Smooth muscle cell (in vitro differentiated cells): ENCODE measurements at regions not wholly inside any gene's neighbourhood (a gene's known extent, or its start where the extent isn't known, plus 50 kb on each side); places are given as distances from the start of the nearest gene placed in this dataset.

Experiments
- DNase-seq: peaks from one replicate; lab custom pipeline; 2025; ENCODE audit not compliant: unreplicated experiment; lab: John Stamatoyannopoulos, UW
- H2AFZ ChIP-seq: fragments of 200-600 bp; sonication (generic); 2 replicates; pipeline ENCODE4 v1.6.0; 2016; ENCODE audit warnings: antibody characterized with exemption, low read depth, mild to moderate bottlenecking
- H3F3A ChIP-seq: fragments of 200-600 bp; sonication (generic); 2 replicates; pipeline ENCODE4 v1.6.0; 2017; ENCODE audit warnings: antibody characterized with exemption, low read depth
- H3K27ac ChIP-seq: fragments of 200-600 bp; sonication (generic); 2 replicates; pipeline ENCODE4 v1.5.1; 2016; ENCODE audit warnings: low read depth, mild to moderate bottlenecking
- H3K27me3 ChIP-seq: fragments of 200-600 bp; sonication (generic); 2 replicates; pipeline ENCODE4 v1.6.1; 2016; ENCODE audit warnings: low read depth, mild to moderate bottlenecking
- H3K36me3 ChIP-seq: fragments of 200-600 bp; sonication (generic); 2 replicates; pipeline ENCODE4 v1.5.1; 2016; ENCODE audit warnings: low read depth
- H3K4me1 ChIP-seq: fragments of 200-600 bp; sonication (generic); 2 replicates; pipeline ENCODE4 v1.5.1; 2016; ENCODE audit warnings: low read depth
- H3K4me2 ChIP-seq: fragments of 200-600 bp; sonication (generic); 2 replicates; pipeline ENCODE4 v1.6.0; 2016; ENCODE audit warnings: mild to moderate bottlenecking
- H3K4me3 ChIP-seq: fragments of 200-600 bp; sonication (generic); 2 replicates; pipeline ENCODE4 v1.5.1; 2016; ENCODE audit warnings: mild to moderate bottlenecking
- H3K79me2 ChIP-seq: fragments of 200-600 bp; sonication (generic); 2 replicates; pipeline ENCODE4 v1.6.0; 2016; ENCODE audit warnings: low read depth, mild to moderate bottlenecking
- H3K9ac ChIP-seq: fragments of 200-600 bp; sonication (generic); 2 replicates; pipeline ENCODE4 v1.6.0; 2016; ENCODE audit warnings: low read depth
- H3K9me3 ChIP-seq: fragments of 200-600 bp; sonication (generic); replicated peaks from 2 replicates; pipeline ENCODE4 v1.5.1; 2016; ENCODE audit warnings: low read depth
- H4K20me1 ChIP-seq: fragments of 200-600 bp; sonication (generic); 2 replicates; pipeline ENCODE4 v1.6.0; 2016; ENCODE audit warnings: low read depth
- WGBS: methylation state at CpG from one replicate; pipeline ENCODE4 v1.1.7; 2016; ENCODE audit warnings: low lambda C conversion rate; 5-methylcytosine and 5-hydroxymethylcytosine counted together
- TF ChIP-seq, protein P1 (sequence below): fragments of 200-600 bp; sonication (generic); IDR thresholded peaks from 2 replicates; pipeline ENCODE4 v1.5.1; 2017; ENCODE audit warnings: borderline replicate concordance, mild to moderate bottlenecking, antibody characterized with exemption; ENCODE audit not compliant: insufficient read depth, poor library complexity, severe bottlenecking

DNA sequence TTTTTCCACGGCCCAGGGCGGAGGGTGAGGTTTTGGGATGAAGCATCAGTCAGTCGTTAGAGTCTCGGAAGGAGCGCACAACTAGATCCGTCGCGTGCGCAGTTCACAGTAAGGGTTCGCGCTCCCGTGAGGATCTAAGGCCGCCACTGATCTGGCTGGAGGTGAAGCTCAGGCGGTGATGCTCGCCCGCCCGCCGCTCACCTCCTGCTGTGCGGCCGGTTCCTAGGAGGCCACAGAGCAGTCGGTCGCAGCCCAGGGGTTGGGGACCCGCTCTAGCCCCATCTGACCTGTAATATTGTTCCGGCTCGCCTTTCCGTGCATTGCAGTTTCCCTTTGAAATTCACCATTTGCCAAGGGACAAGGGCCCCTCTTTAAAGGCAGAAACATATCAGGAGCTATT, 244.7 kb downstream of the TFAP2C start:
- no peaks in the 10 kb centered on the region for H3K4me1 ChIP-seq
- WGBS, result 96% methylated on average over 26 of the region's 26 CpGs
- H3K27ac ChIP-seq, result no peak overlapping the region
- no peak overlapping the region for H3K4me2 ChIP-seq
- DNase-seq, result no peak
- no peaks in the 10 kb centered on the region for H3F3A ChIP-seq
- H3K36me3 ChIP-seq, result no peaks in the 10 kb centered on the region
- H3K4me3 ChIP-seq, result no peak overlapping the region
- no peaks in the 10 kb centered on the region for H3K27me3 ChIP-seq
- no peaks in the 10 kb centered on the region for H4K20me1 ChIP-seq
- H3K79me2 ChIP-seq, result no peaks in the 10 kb centered on the region
- no peak overlapping the region for H3K9ac ChIP-seq
- TF ChIP-seq, protein P1, sequence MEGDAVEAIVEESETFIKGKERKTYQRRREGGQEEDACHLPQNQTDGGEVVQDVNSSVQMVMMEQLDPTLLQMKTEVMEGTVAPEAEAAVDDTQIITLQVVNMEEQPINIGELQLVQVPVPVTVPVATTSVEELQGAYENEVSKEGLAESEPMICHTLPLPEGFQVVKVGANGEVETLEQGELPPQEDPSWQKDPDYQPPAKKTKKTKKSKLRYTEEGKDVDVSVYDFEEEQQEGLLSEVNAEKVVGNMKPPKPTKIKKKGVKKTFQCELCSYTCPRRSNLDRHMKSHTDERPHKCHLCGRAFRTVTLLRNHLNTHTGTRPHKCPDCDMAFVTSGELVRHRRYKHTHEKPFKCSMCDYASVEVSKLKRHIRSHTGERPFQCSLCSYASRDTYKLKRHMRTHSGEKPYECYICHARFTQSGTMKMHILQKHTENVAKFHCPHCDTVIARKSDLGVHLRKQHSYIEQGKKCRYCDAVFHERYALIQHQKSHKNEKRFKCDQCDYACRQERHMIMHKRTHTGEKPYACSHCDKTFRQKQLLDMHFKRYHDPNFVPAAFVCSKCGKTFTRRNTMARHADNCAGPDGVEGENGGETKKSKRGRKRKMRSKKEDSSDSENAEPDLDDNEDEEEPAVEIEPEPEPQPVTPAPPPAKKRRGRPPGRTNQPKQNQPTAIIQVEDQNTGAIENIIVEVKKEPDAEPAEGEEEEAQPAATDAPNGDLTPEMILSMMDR, result no peak
- H3K9me3 ChIP-seq, result no peaks in the 10 kb centered on the region
- no peak overlapping the region for H2AFZ ChIP-seq

DNA sequence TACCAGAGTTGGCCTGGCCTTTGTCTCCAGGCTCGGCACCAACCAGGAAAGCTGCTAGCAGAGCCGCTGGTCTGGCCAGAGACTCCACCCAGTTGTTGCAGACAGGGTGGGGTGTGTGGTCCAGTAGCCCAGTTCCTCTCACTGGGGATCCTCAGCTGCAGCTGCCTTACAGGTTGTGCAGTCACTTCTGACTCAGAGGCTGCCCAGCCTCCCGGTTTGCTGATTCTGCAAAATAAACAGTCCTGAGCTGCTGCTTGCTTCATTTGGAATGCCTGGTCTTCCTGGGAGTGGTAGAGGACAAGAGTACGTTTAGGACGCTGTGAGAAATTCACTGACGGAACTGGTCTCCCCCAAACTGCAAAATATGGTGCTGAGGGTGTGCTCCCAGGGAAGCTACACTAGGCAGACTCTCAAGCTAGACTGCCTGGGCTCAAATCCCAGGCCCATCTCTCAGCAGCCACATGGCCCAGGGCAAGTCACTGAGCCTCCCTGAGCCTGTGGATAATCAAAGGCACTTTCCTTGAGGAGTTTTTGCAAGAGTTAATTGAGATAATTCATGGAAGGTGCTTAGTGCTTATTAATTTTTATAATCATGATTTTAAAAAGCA, 246.1 kb downstream of the TFAP2C start:
- Histone ChIP-seq H3F3A (no peaks in the 10 kb centered on the region), H3K9ac (no peak overlapping the region), H3K36me3 (no peaks in the 10 kb centered on the region), H4K20me1 (no peaks in the 10 kb centered on the region), H3K4me3 (no peak overlapping the region), H3K27me3 (no peaks in the 10 kb centered on the region), H3K4me1 (no peaks in the 10 kb centered on the region), H3K79me2 (no peaks in the 10 kb centered on the region), H3K4me2 (no peak overlapping the region), H3K9me3 (no peaks in the 10 kb centered on the region), H2AFZ (no peak overlapping the region), H3K27ac (peak overlapping the region; percentile 68)
- TF ChIP-seq, protein P1, result no peak
- 11% methylated on average over 6 of the region's 6 CpGs for WGBS
- DNase-seq, result no peak

DNA sequence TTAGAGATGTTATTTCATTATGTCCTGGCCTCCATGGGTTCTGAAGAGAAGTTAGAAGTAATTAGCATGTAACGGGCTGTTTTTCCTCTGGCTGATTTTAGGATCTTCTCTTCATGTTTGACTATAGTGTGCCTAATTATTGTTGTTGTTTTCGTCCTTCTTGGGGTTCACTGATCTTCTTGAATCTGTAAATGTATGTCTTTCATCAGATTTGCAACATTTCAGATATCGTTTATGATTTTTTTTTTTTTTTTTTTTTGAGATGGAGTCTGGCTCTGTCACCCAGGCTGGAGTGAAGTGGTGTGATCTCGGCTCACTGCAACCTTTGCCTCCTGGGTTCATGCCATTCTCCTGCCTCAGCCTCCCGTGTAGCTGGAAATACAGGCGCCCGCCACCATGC, 246.7 kb downstream of the TFAP2C start:
- WGBS, result 95% methylated on average over 7 of the region's 7 CpGs

More for the DNA sequence above, 246.7 kb downstream of the TFAP2C start:
- Histone ChIP-seq H3K4me2 (no peak overlapping the region), H3K79me2 (no peaks in the 10 kb centered on the region), H2AFZ (no peak overlapping the region), H3K4me1 (no peaks in the 10 kb centered on the region), H3F3A (no peaks in the 10 kb centered on the region), H4K20me1 (no peaks in the 10 kb centered on the region), H3K27me3 (no peaks in the 10 kb centered on the region), H3K9ac (no peak overlapping the region), H3K9me3 (no peaks in the 10 kb centered on the region), H3K4me3 (no peak overlapping the region), H3K27ac (peak overlapping the region; percentile 68), H3K36me3 (no peaks in the 10 kb centered on the region)
- TF ChIP-seq, protein P1, result no peak
- no peak for DNase-seq
